GM23248 (cell line): ENCODE measurements at regions not wholly inside any gene's neighbourhood (a gene's known extent, or its start where the extent isn't known, plus 50 kb on each side); places are given as distances from the start of the nearest gene placed in this dataset.

Experiments used
- EZH2 ChIP-seq: fragments of 200-600 bp; sonication (generic); IDR thresholded peaks from 2 replicates; pipeline ENCODE4 v1.6.1; 2018; ENCODE audit warnings: antibody characterized with exemption, mild to moderate bottlenecking; ENCODE audit not compliant: insufficient read depth, poor library complexity, severe bottlenecking
- EZH2phosphoT487 ChIP-seq: fragments of 200-600 bp; sonication (generic); IDR thresholded peaks from 2 replicates; pipeline ENCODE4 v1.6.1; 2018; ENCODE audit warnings: antibody characterized with exemption, moderate library complexity, mild to moderate bottlenecking, low read depth; ENCODE audit not compliant: insufficient read depth

GRCh38 chr12:67593461-67594330 lies 54.8 kb upstream of the DYRK2 start:
- no peak for TF ChIP-seq EZH2
- no peak for TF ChIP-seq EZH2phosphoT487
